K562 (cell line): ENCODE measurements at regions not wholly inside any gene's neighbourhood (a gene's known extent, or its start where the extent isn't known, plus 50 kb on each side); places are given as distances from the start of the nearest gene placed in this dataset.

ENCODE experiments used
- ATAC-seq: fragments of 200-7000 bp; cut with Tn5 transposase; 3 replicates; pipeline ENCODE4 v1.9.1; 2020; ENCODE audit warnings: moderate library complexity
- BruUV-seq: library from RNA; stranded (reverse); fragments of 400-500 nt; replicated peaks from 2 replicates; lab custom pipeline; 2021; lab: Mats Ljungman, UMichigan
- CTCF ChIA-PET: fragments of 300-600 bp; formaldehyde crosslinking; extraction: SDS; loops from one replicate; lab custom pipeline; 2021; ENCODE audit warnings: low intra/inter-chr PET ratio; lab: Yijun Ruan, JAX
- POLR2A ChIA-PET: fragments of 300-600, 350-650 bp; sonication (Branson Sonifier 250); formaldehyde crosslinking; extraction: SDS; loops from one replicate; lab custom pipeline; 2021; ENCODE audit warnings: antibody characterized with exemption, inconsistent platforms; lab: Yijun Ruan, JAX
- DNase-seq, 4 experiments: peaks; one replicate each; pipeline versions ENCODE4 v3.0.0 to v3.0.0-alpha.2; 2011 to 2018; ENCODE audit warnings: low spot score in 3 of 4, mixed read lengths in 3 of 4; ENCODE audit errors: extremely low read depth in 1 of 4
- FAIRE-seq: peaks from 2 replicates; lab custom pipeline; 2011; peaks lifted over from hg19 to GRCh38; lab: Jason Lieb, UNC
- H2AFZ ChIP-seq: 2 replicates; pipeline ENCODE4 v1.6.0; 2011; ENCODE audit warnings: low read depth, low read length, control low read depth, inconsistent platforms
- H3K27ac ChIP-seq: fragments of 200-600 bp; 3 replicates; pipeline ENCODE4 v1.8.0; 2011; ENCODE audit warnings: low read depth, mild to moderate bottlenecking, control low read depth, inconsistent platforms, low read length, moderate library complexity, mixed read lengths; ENCODE audit errors: extremely low read depth
- H3K27me3 ChIP-seq, 2 experiments: fragments of 300-600 bp in 1 of 2; 2 replicates in 1 of 2; 3 replicates in 1 of 2; pipeline versions ENCODE4 v1.6.0 to v1.8.0; 2011; ENCODE audit warnings: inconsistent platforms in 2 of 2, low read length in 2 of 2, mild to moderate bottlenecking in 1 of 2, mixed read lengths in 1 of 2, moderate library complexity in 1 of 2; ENCODE audit not compliant: control insufficient read depth in 2 of 2, insufficient read depth in 2 of 2
- H3K36me3 ChIP-seq: fragments of 300-600 bp; 3 replicates; pipeline ENCODE4 v1.8.0; 2011; ENCODE audit warnings: mild to moderate bottlenecking, low read length, inconsistent platforms; ENCODE audit not compliant: control insufficient read depth, insufficient read depth
- H3K4me1 ChIP-seq, 2 experiments: fragments of 200-600 bp in 1 of 2; replicated peaks in 1 of 2; 2 replicates in 1 of 2; 3 replicates in 1 of 2; pipeline versions ENCODE4 v1.5.1 to v1.8.0; 2011; ENCODE audit warnings: inconsistent platforms in 2 of 2, low read length in 2 of 2, mild to moderate bottlenecking in 1 of 2, mixed read lengths in 1 of 2, moderate library complexity in 1 of 2; ENCODE audit not compliant: control insufficient read depth in 2 of 2, insufficient read depth in 2 of 2
- H3K4me2 ChIP-seq: 2 replicates; pipeline ENCODE4 v1.6.1; 2011; ENCODE audit warnings: low read length, control low read depth, inconsistent platforms, mixed read lengths; ENCODE audit not compliant: insufficient read depth
- H3K4me3 ChIP-seq: fragments of 200-600 bp; sonication (generic), shearing (Covaris generic); 2 replicates; pipeline ENCODE4 v1.5.1; 2016; ENCODE audit warnings: control low read depth, inconsistent platforms
- H3K79me2 ChIP-seq: fragments of 200-600 bp; 3 replicates; pipeline ENCODE4 v1.8.0; 2011; ENCODE audit warnings: low read length, inconsistent platforms; ENCODE audit not compliant: control insufficient read depth, insufficient read depth
- H3K9ac ChIP-seq, 2 experiments: 2 replicates each; pipeline versions ENCODE4 v1.6.0 to v1.6.1; 2011; ENCODE audit warnings: low read depth in 2 of 2, low read length in 2 of 2, control low read depth in 1 of 2, inconsistent platforms in 1 of 2, mild to moderate bottlenecking in 1 of 2, mixed read lengths in 1 of 2; ENCODE audit not compliant: insufficient read depth in 1 of 2
- H3K9me1 ChIP-seq: one replicate; pipeline ENCODE4 v1.6.0; 2011; ENCODE audit warnings: inconsistent platforms, mild to moderate bottlenecking, low read length, moderate library complexity; ENCODE audit not compliant: control insufficient read depth, insufficient read depth
- H3K9me3 ChIP-seq: replicated peaks from 2 replicates; pipeline ENCODE4 v1.5.1; 2011; ENCODE audit warnings: low read depth, low read length, inconsistent platforms; ENCODE audit not compliant: control insufficient read depth, insufficient read depth
- H4K20me1 ChIP-seq: replicated peaks from 2 replicates; pipeline ENCODE4 v1.6.1; 2011; ENCODE audit warnings: low read length, inconsistent platforms, mixed read lengths; ENCODE audit not compliant: control insufficient read depth, insufficient read depth
- BCL6 ChIP-seq: fragments of 250-450 bp; sonication (Bioruptor Pico); IDR thresholded peaks from 2 replicates; pipeline ENCODE4 v1.4.0; 2020
- HMG20A ChIP-seq: fragments of 450-650 bp; formaldehyde crosslinking; conservative IDR thresholded peaks from 2 replicates; pipeline ENCODE4 v1.4.0; 2020; ENCODE audit warnings: mild to moderate bottlenecking, mixed read lengths
- MAZ ChIP-seq, 2 experiments: fragments of 450-650 bp in 1 of 2; sonication (generic) in 1 of 2; formaldehyde crosslinking; IDR thresholded peaks in 1 of 2; conservative IDR thresholded peaks in 1 of 2; 2 replicates each; pipeline versions ENCODE4 v1.4.0 to v1.5.0; 2020; ENCODE audit warnings: mild to moderate bottlenecking in 1 of 2, missing genetic modification reagents in 1 of 2
- MCM5 ChIP-seq: fragments of 450-650 bp; IDR thresholded peaks from 2 replicates; pipeline ENCODE4 v1.6.1; 2016; ENCODE audit warnings: low read depth
- MEIS2 ChIP-seq: fragments of 450-650 bp; IDR thresholded peaks from 2 replicates; pipeline ENCODE4 v1.6.1; 2014; ENCODE audit warnings: mild to moderate bottlenecking; ENCODE audit not compliant: partially characterized antibody
- NCOA6 ChIP-seq: fragments of 450-650 bp; IDR thresholded peaks from 2 replicates; pipeline ENCODE4 v1.6.1; 2017; ENCODE audit warnings: mild to moderate bottlenecking
- POLR2B ChIP-seq: fragments of 450-650 bp; IDR thresholded peaks from 2 replicates; pipeline ENCODE4 v1.6.1; 2018; ENCODE audit warnings: low read depth; ENCODE audit not compliant: partially characterized antibody
- SREBF2 ChIP-seq: sonication (generic); formaldehyde crosslinking; IDR thresholded peaks from 2 replicates; pipeline ENCODE4 v1.4.0; 2020; ENCODE audit warnings: mild to moderate bottlenecking, missing genetic modification reagents
- STAG1 ChIP-seq: sonication (generic); formaldehyde crosslinking; IDR thresholded peaks from 2 replicates; pipeline ENCODE4 v1.5.0; 2020; ENCODE audit warnings: missing genetic modification reagents, borderline replicate concordance
- ZNF764 ChIP-seq: fragments of 250-450 bp; sonication (Bioruptor Pico); IDR thresholded peaks from 2 replicates; pipeline ENCODE4 v1.4.0; 2020; ENCODE audit warnings: low read depth, mild to moderate bottlenecking, moderate library complexity
- WGBS: fragments of 100-300 bp; shearing (Covaris generic); methylation state at CpG from one replicate; pipeline ENCODE4 v1.1.6; 2016; ENCODE audit warnings: low coverage, mixed read lengths; ENCODE audit not compliant: insufficient coverage; ENCODE audit errors: missing lambda C conversion rate; 5-methylcytosine and 5-hydroxymethylcytosine counted together
- in situ Hi-C: fragments of 300-500 bp; cut with MboI; formaldehyde crosslinking; loops from 4 replicates; pipeline ENCODE4 v1.15.0; 2018; ENCODE audit warnings: inconsistent platforms, mixed read lengths
- intact Hi-C: fragments of 100-400 bp; cut with micrococcal nuclease; formaldehyde crosslinking; loops from 2 replicates; pipeline ENCODE4 v1.14.2; 2022
- TF ChIP-seq, protein P1 (sequence below): fragments of 250-450 bp; sonication (Bioruptor Pico); IDR thresholded peaks from 2 replicates; pipeline ENCODE4 v1.4.0; 2020; ENCODE audit warnings: borderline replicate concordance
- TF ChIP-seq, protein P2 (sequence below): fragments of 450-650 bp; IDR thresholded peaks from 2 replicates; pipeline ENCODE4 v1.6.1; 2017; ENCODE audit warnings: antibody characterized with exemption, mild to moderate bottlenecking
- TF ChIP-seq, protein P3 (sequence below): fragments of 450-650 bp; formaldehyde crosslinking; IDR thresholded peaks from 2 replicates; pipeline ENCODE4 v1.4.0; 2020; ENCODE audit warnings: mild to moderate bottlenecking

DNA sequence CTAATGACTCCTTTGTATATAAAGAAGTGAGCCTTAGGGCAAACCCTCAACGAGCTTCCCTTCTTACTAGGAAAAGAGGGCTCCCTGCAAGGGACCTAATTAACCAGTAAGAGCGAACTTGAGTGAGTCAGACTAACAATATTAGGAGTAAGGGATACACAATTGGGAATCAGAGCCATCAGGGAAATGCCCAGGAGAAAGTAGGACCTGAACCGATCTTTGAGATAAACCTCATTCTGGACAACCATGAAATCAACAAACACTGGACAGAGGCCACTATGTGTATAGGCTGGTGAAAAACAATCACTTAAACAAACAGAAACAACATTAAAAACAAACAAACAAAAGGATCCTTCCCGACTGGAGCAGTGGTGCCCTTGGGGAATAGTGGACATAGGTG, 120.8 kb downstream of the EDN1 start (continued):
- TF ChIP-seq, protein P1, sequence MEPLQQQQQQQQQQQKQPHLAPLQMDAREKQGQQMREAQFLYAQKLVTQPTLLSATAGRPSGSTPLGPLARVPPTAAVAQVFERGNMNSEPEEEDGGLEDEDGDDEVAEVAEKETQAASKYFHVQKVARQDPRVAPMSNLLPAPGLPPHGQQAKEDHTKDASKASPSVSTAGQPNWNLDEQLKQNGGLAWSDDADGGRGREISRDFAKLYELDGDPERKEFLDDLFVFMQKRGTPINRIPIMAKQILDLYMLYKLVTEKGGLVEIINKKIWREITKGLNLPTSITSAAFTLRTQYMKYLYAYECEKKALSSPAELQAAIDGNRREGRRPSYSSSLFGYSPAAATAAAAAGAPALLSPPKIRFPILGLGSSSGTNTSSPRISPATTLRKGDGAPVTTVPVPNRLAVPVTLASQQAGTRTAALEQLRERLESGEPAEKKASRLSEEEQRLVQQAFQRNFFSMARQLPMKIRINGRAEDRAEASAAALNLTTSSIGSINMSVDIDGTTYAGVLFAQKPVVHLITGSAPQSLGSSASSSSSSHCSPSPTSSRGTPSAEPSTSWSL (CRISPR knock-in tag), result no peak
- TF ChIP-seq, protein P2, sequence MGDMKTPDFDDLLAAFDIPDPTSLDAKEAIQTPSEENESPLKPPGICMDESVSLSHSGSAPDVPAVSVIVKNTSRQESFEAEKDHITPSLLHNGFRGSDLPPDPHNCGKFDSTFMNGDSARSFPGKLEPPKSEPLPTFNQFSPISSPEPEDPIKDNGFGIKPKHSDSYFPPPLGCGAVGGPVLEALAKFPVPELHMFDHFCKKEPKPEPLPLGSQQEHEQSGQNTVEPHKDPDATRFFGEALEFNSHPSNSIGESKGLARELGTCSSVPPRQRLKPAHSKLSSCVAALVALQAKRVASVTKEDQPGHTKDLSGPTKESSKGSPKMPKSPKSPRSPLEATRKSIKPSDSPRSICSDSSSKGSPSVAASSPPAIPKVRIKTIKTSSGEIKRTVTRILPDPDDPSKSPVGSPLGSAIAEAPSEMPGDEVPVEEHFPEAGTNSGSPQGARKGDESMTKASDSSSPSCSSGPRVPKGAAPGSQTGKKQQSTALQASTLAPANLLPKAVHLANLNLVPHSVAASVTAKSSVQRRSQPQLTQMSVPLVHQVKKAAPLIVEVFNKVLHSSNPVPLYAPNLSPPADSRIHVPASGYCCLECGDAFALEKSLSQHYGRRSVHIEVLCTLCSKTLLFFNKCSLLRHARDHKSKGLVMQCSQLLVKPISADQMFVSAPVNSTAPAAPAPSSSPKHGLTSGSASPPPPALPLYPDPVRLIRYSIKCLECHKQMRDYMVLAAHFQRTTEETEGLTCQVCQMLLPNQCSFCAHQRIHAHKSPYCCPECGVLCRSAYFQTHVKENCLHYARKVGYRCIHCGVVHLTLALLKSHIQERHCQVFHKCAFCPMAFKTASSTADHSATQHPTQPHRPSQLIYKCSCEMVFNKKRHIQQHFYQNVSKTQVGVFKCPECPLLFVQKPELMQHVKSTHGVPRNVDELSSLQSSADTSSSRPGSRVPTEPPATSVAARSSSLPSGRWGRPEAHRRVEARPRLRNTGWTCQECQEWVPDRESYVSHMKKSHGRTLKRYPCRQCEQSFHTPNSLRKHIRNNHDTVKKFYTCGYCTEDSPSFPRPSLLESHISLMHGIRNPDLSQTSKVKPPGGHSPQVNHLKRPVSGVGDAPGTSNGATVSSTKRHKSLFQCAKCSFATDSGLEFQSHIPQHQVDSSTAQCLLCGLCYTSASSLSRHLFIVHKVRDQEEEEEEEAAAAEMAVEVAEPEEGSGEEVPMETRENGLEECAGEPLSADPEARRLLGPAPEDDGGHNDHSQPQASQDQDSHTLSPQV, result no peak

DNA sequence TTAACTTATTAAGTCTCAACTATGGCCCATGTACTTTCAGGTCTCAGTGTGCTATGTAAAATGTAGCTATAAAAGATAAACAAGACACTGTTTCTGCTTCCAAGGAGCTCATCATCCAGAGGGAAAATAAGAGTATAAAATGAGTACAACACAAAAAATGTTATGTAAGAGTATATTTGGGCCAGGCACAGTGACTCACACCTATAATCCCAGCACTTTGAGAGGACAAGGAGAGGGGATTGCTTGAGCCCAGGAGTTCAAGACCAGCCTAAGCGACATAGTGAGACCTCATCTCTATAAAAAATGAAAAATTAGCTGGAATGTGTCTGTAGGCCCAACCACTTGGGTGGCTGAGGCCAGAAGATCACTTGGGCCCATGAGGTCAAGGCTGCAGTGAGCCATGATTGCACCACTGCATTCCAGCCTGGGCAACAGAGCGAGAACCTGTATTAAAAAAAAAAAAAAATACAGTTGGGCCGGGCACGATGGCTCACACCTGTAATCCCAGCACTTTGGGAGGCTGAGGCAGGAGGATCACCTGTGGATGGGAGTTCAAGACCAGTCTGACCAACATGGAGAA, 124.0 kb downstream of the EDN1 start:
- H2AFZ ChIP-seq, result no peak overlapping the region
- no peak overlapping the region for H3K4me3 ChIP-seq
- H3K79me2 ChIP-seq, result no peaks in the 10 kb centered on the region
- H3K4me2 ChIP-seq, result no peak overlapping the region
- POLR2A ChIA-PET, result interaction anchor here (1.4 kb wide), 1 partner anchor 11 kb away, joined by 3 read pairs; no protein-coding TSS in a partner anchor
- in situ Hi-C loops, result no loop called here
- no peaks in the 10 kb centered on the region for H3K9me1 ChIP-seq
- no peaks in the 10 kb centered on the region for H3K9me3 ChIP-seq
- WGBS, result 0% methylated on average over 4 of the region's 4 CpGs
- intact Hi-C loops, result no loop called here
- DNase-seq (no peak), FAIRE-seq (no peak), ATAC-seq (no peak)
- H4K20me1 ChIP-seq, result no peaks in the 10 kb centered on the region
- H3K27me3 ChIP-seq, result no peaks in the 10 kb centered on the region
- no peak overlapping the region for H3K9ac ChIP-seq
- no TSS peak for BruUV-seq
- no peaks in the 10 kb centered on the region for H3K4me1 ChIP-seq
- CTCF ChIA-PET, result no interaction called here
- no peaks in the 10 kb centered on the region for H3K36me3 ChIP-seq
- no peak overlapping the region for H3K27ac ChIP-seq
- TF ChIP-seq ZNF764 (CRISPR knock-in tag) (no peak), POLR2B (no peak), MAZ (CRISPR knock-in tag; conservative IDR thresholded peaks at IDR 0.05 in 1 of 2, IDR thresholded peaks at IDR 0.05 in 1 of 2) (no peak), NCOA6 (no peak), BCL6 (CRISPR knock-in tag) (no peak), STAG1 (CRISPR knock-in tag) (no peak), HMG20A (CRISPR knock-in tag) (no peak), MEIS2 (no peak), MCM5 (no peak), SREBF2 (CRISPR knock-in tag) (no peak)
- TF ChIP-seq, protein P3, sequence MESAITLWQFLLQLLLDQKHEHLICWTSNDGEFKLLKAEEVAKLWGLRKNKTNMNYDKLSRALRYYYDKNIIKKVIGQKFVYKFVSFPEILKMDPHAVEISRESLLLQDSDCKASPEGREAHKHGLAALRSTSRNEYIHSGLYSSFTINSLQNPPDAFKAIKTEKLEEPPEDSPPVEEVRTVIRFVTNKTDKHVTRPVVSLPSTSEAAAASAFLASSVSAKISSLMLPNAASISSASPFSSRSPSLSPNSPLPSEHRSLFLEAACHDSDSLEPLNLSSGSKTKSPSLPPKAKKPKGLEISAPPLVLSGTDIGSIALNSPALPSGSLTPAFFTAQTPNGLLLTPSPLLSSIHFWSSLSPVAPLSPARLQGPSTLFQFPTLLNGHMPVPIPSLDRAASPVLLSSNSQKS (CRISPR knock-in tag), result no peak
- TF ChIP-seq, protein P1 (CRISPR knock-in tag), result no peak
